ENCODE measurements at regions not wholly inside any gene's neighbourhood (a gene's known extent, or its start where the extent isn't known, plus 50 kb on each side); places are given as distances from the start of the nearest gene placed in this dataset.

- H3K4me1 ChIP-seq (ENCODE audit: control insufficient read depth, low read length), result peaks cover 13% of the 10 kb centered on the region
- H3K27ac ChIP-seq (ENCODE audit: low read depth, low read length), result no peak overlapping the region
- H4K20me1 ChIP-seq (ENCODE audit: control insufficient read depth, insufficient read depth, low read depth, low read length), result no peaks in the 10 kb centered on the region
- H3K9me3 ChIP-seq (ENCODE audit: control insufficient read depth, insufficient read depth, low read length), result no peaks in the 10 kb centered on the region
- H3F3A ChIP-seq (ENCODE audit: control insufficient read depth, insufficient read depth), result no peaks in the 10 kb centered on the region
- H3K27me3 ChIP-seq (ENCODE audit: control insufficient read depth, low read length), result peaks cover 4% of the 10 kb centered on the region; the same call in 1 of the 2 replicates
- no peaks in the 10 kb centered on the region for H3K36me3 ChIP-seq (ENCODE audit: control insufficient read depth, low read length)
- H3K4me2 ChIP-seq (ENCODE audit: low read length), result peak overlapping the region; percentile 31; the same call in 1 of the 2 replicates
- no peaks in the 10 kb centered on the region for H3K79me2 ChIP-seq (ENCODE audit: control insufficient read depth, low read length)
- H3K9me2 ChIP-seq (replicated peaks; ENCODE audit: control insufficient read depth, low read length), result no peaks in the 10 kb centered on the region
- H3K4me3 ChIP-seq (ENCODE audit: low read length), result no peak overlapping the region
- TF ChIP-seq CTCF (IDR thresholded peaks at IDR 0.05; ENCODE audit: low read depth, low read length, poor library complexity, severe bottlenecking) (no peak), EZH2phosphoT487 (IDR thresholded peaks at IDR 0.05; ENCODE audit: borderline replicate concordance, low read length) (no peak)
These were observed 1410.8 kb downstream of the TBC1D22A start for GRCh38 chr22:48173061-48173772.

GRCh38 chr22:48171271-48171691 is 1408.8 kb downstream of the TBC1D22A start:
- TF ChIP-seq CTCF (IDR thresholded peaks at IDR 0.05; ENCODE audit: low read depth, low read length, poor library complexity, severe bottlenecking) (no peak), EZH2phosphoT487 (IDR thresholded peaks at IDR 0.05; ENCODE audit: borderline replicate concordance, low read length) (no peak)
- H3K79me2 ChIP-seq (ENCODE audit: control insufficient read depth, low read length), result no peaks in the 10 kb centered on the region
- H3K36me3 ChIP-seq (ENCODE audit: control insufficient read depth, low read length), result no peaks in the 10 kb centered on the region
- no peaks in the 10 kb centered on the region for H3K9me3 ChIP-seq (ENCODE audit: control insufficient read depth, insufficient read depth, low read length)
- no peak overlapping the region for H3K4me2 ChIP-seq (ENCODE audit: low read length)
- H3K4me3 ChIP-seq (ENCODE audit: low read length), result no peak overlapping the region
- no peaks in the 10 kb centered on the region for H3F3A ChIP-seq (ENCODE audit: control insufficient read depth, insufficient read depth)
- H3K27me3 ChIP-seq (ENCODE audit: control insufficient read depth, low read length), result peaks cover 4% of the 10 kb centered on the region; the same call in 1 of the 2 replicates
- H4K20me1 ChIP-seq (ENCODE audit: control insufficient read depth, insufficient read depth, low read depth, low read length), result no peaks in the 10 kb centered on the region
- H3K27ac ChIP-seq (ENCODE audit: low read depth, low read length), result no peak overlapping the region
- no peaks in the 10 kb centered on the region for H3K9me2 ChIP-seq (replicated peaks; ENCODE audit: control insufficient read depth, low read length)
- peaks cover 13% of the 10 kb centered on the region for H3K4me1 ChIP-seq (ENCODE audit: control insufficient read depth, low read length)

- no peaks in the 10 kb centered on the region for H3F3A ChIP-seq (ENCODE audit: control insufficient read depth, insufficient read depth)
- peaks cover 4% of the 10 kb centered on the region; the same call in 1 of the 2 replicates for H3K27me3 ChIP-seq (ENCODE audit: control insufficient read depth, low read length)
- no peaks in the 10 kb centered on the region for H4K20me1 ChIP-seq (ENCODE audit: control insufficient read depth, insufficient read depth, low read depth, low read length)
- TF ChIP-seq EZH2phosphoT487 (IDR thresholded peaks at IDR 0.05; ENCODE audit: borderline replicate concordance, low read length) (no peak), CTCF (IDR thresholded peaks at IDR 0.05; ENCODE audit: low read depth, low read length, poor library complexity, severe bottlenecking) (no peak)
- H3K4me1 ChIP-seq (ENCODE audit: control insufficient read depth, low read length), result peaks cover 10% of the 10 kb centered on the region
- no peak overlapping the region for H3K27ac ChIP-seq (ENCODE audit: low read depth, low read length)
- no peak overlapping the region for H3K4me2 ChIP-seq (ENCODE audit: low read length)
- no peaks in the 10 kb centered on the region for H3K9me3 ChIP-seq (ENCODE audit: control insufficient read depth, insufficient read depth, low read length)
- no peaks in the 10 kb centered on the region for H3K79me2 ChIP-seq (ENCODE audit: control insufficient read depth, low read length)
- no peaks in the 10 kb centered on the region for H3K9me2 ChIP-seq (replicated peaks; ENCODE audit: control insufficient read depth, low read length)
- no peaks in the 10 kb centered on the region for H3K36me3 ChIP-seq (ENCODE audit: control insufficient read depth, low read length)
- H3K4me3 ChIP-seq (ENCODE audit: low read length), result no peak overlapping the region
These were observed 1406.8 kb downstream of the TBC1D22A start for GRCh38 chr22:48169227-48169626.
